ENCODE measurements at regions not wholly inside any gene's neighbourhood (a gene's known extent, or its start where the extent isn't known, plus 50 kb on each side); places are given as distances from the start of the nearest gene placed in this dataset.

DNA sequence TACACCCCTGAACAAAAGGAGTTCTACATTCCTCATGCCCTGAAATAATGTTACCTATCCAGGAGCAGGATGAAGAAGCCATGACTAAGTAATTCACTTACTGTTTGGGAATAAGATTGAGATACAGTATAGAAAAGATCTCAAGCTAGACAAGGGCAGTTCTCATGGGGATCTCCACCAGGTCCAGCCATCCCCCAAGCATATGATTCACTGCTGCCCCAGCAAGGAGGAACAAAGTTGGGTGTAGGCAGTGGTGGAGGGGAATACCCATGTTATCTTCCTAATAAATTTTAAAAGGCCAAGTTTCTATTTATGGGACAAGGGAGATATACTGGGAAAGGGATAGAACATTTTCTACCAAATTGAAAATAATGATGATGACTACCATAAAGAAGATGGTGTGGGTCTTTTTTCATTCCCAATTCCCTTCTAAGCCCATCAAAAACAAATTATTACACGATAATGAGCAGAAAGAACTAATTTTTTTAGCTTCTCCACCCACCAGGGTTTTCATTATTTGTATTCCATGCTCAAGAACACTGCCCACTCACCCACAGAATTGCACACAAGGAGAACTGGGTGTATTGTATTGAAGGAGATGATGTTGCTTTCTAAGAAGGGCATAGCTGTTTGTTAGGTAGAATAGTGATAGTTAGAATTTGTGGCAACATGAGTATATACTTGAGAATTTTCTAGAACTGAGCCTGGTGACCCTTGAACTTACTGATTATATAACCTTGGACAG lies 204.6 kb downstream of the BTG1 start:
- H3K27me3 ChIP-seq (ENCODE audit: control insufficient read depth, insufficient read depth, low read length), result no peaks in the 10 kb centered on the region
- ChIA-PET CTCF (no interaction called here), POLR2A (no interaction called here)
- no peaks in the 10 kb centered on the region for H3K4me1 ChIP-seq (ENCODE audit: control insufficient read depth, insufficient read depth, low read length)
- H3K36me3 ChIP-seq (ENCODE audit: control insufficient read depth, insufficient read depth, low read length), result no peaks in the 10 kb centered on the region
- no peak overlapping the region for H3K27ac ChIP-seq (ENCODE audit: low read length)
- no peak overlapping the region for H3K4me3 ChIP-seq (ENCODE audit: low read depth in 2 of 2, low read length in 2 of 2)
- ATAC-seq (no peak), DNase-seq (ENCODE audit: low read depth, low spot score) (no peak)
- in situ Hi-C loops (cut with HindIII; ENCODE audit: low pct_unique_long_range_greater_than_20kb, low sequenced_read_pairs), result no loop called here
- TF ChIP-seq, protein P1, sequence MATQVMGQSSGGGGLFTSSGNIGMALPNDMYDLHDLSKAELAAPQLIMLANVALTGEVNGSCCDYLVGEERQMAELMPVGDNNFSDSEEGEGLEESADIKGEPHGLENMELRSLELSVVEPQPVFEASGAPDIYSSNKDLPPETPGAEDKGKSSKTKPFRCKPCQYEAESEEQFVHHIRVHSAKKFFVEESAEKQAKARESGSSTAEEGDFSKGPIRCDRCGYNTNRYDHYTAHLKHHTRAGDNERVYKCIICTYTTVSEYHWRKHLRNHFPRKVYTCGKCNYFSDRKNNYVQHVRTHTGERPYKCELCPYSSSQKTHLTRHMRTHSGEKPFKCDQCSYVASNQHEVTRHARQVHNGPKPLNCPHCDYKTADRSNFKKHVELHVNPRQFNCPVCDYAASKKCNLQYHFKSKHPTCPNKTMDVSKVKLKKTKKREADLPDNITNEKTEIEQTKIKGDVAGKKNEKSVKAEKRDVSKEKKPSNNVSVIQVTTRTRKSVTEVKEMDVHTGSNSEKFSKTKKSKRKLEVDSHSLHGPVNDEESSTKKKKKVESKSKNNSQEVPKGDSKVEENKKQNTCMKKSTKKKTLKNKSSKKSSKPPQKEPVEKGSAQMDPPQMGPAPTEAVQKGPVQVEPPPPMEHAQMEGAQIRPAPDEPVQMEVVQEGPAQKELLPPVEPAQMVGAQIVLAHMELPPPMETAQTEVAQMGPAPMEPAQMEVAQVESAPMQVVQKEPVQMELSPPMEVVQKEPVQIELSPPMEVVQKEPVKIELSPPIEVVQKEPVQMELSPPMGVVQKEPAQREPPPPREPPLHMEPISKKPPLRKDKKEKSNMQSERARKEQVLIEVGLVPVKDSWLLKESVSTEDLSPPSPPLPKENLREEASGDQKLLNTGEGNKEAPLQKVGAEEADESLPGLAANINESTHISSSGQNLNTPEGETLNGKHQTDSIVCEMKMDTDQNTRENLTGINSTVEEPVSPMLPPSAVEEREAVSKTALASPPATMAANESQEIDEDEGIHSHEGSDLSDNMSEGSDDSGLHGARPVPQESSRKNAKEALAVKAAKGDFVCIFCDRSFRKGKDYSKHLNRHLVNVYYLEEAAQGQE (IDR thresholded peaks at IDR 0.05; ENCODE audit: insufficient read depth in 1 of 2, low read depth in 2 of 2, low read length in 1 of 2), result no peak
- TF ChIP-seq, protein P2, sequence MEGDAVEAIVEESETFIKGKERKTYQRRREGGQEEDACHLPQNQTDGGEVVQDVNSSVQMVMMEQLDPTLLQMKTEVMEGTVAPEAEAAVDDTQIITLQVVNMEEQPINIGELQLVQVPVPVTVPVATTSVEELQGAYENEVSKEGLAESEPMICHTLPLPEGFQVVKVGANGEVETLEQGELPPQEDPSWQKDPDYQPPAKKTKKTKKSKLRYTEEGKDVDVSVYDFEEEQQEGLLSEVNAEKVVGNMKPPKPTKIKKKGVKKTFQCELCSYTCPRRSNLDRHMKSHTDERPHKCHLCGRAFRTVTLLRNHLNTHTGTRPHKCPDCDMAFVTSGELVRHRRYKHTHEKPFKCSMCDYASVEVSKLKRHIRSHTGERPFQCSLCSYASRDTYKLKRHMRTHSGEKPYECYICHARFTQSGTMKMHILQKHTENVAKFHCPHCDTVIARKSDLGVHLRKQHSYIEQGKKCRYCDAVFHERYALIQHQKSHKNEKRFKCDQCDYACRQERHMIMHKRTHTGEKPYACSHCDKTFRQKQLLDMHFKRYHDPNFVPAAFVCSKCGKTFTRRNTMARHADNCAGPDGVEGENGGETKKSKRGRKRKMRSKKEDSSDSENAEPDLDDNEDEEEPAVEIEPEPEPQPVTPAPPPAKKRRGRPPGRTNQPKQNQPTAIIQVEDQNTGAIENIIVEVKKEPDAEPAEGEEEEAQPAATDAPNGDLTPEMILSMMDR (IDR thresholded peaks at IDR 0.05), result no peak
- TF ChIP-seq TCF7L2 (IDR thresholded peaks at IDR 0.05; ENCODE audit: low read depth, low read length) (no peak), POLR2AphosphoS5 (IDR thresholded peaks at IDR 0.05; ENCODE audit: low read depth, low read length) (no peak), SIN3A (IDR thresholded peaks at IDR 0.05; ENCODE audit: borderline replicate concordance, insufficient read depth, low read depth, low read length) (no peak)
- BruUV-seq (replicated peaks), result no TSS peak
- H3K9me3 ChIP-seq (ENCODE audit: control insufficient read depth, insufficient read depth, low read depth, low read length), result no peaks in the 10 kb centered on the region
- intact Hi-C loops (cut with micrococcal nuclease; ENCODE audit: unreplicated experiment), result no loop called here

DNA sequence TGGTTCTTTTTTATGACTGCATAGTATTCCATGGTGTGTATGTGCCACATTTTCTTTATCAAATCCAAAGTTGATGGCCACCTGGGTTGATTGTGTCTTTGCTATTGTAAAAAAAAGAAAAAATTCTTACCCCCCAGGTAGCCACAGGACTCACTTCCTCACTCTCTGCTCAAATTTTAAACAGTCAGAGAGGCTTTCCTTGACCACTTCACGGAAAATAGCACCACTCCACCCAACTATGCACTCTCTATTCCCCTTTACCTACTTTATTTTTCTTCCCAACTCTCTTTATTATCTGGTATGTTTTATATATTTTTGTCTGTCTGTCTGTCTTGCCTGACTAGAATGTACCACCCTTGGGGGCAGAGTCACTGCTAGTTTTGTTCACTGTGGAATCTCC lies 205.3 kb downstream of the BTG1 start:
- no TSS peak for BruUV-seq (replicated peaks)
- no peak for DNase-seq (ENCODE audit: low read depth, low spot score)
- Histone ChIP-seq H3K4me1 (ENCODE audit: control insufficient read depth, insufficient read depth, low read length) (no peaks in the 10 kb centered on the region), H3K4me3 (ENCODE audit: low read depth in 2 of 2, low read length in 2 of 2) (no peak overlapping the region), H3K27ac (ENCODE audit: low read length) (no peak overlapping the region), H3K9me3 (ENCODE audit: control insufficient read depth, insufficient read depth, low read depth, low read length) (no peaks in the 10 kb centered on the region), H3K36me3 (ENCODE audit: control insufficient read depth, insufficient read depth, low read length) (no peaks in the 10 kb centered on the region), H3K27me3 (ENCODE audit: control insufficient read depth, insufficient read depth, low read length) (no peaks in the 10 kb centered on the region)
- POLR2A ChIA-PET, result no interaction called here
- intact Hi-C loops (cut with micrococcal nuclease; ENCODE audit: unreplicated experiment), result no loop called here
- CTCF ChIA-PET, result no interaction called here
- in situ Hi-C loops (cut with HindIII; ENCODE audit: low pct_unique_long_range_greater_than_20kb, low sequenced_read_pairs), result no loop called here
- no peak for ATAC-seq
- TF ChIP-seq, protein P1 (IDR thresholded peaks at IDR 0.05; ENCODE audit: insufficient read depth in 1 of 2, low read depth in 2 of 2, low read length in 1 of 2), result no peak
- TF ChIP-seq TCF7L2 (IDR thresholded peaks at IDR 0.05; ENCODE audit: low read depth, low read length), result no peak
- no peak for TF ChIP-seq SIN3A (IDR thresholded peaks at IDR 0.05; ENCODE audit: borderline replicate concordance, insufficient read depth, low read depth, low read length)
- TF ChIP-seq POLR2AphosphoS5 (IDR thresholded peaks at IDR 0.05; ENCODE audit: low read depth, low read length), result no peak
- TF ChIP-seq, protein P2 (IDR thresholded peaks at IDR 0.05), result no peak
